Left ventricle myocardium superior (tissue), 1 donor: ENCODE measurements at regions not wholly inside any gene's neighbourhood (a gene's known extent, or its start where the extent isn't known, plus 50 kb on each side); places are given as distances from the start of the nearest gene placed in this dataset.
A peak's percentile ranks its signal among the peaks of the same experiment; 100 is the strongest.

Experiments
- ATAC-seq: fragments of 200-7000 bp; cut with Tn5 transposase; one replicate; pipeline ENCODE4 v1.9.1; 2020; ENCODE audit warnings: mild to moderate bottlenecking, moderate library complexity
- DNase-seq: peaks from one replicate; pipeline ENCODE4 v3.0.0-alpha.2; 2020
- intact Hi-C: fragments of 100-400 bp; cut with micrococcal nuclease; formaldehyde crosslinking; loops from one replicate; pipeline ENCODE4 v1.11.0; 2022
- donor health status: DM: no; HTN: yes; CAD: no; lungs with severe emphysema.

GRCh38 chr10:71038091-71038633 lies 149.8 kb upstream of the PCBD1 start:
- ATAC-seq, result no peak
- DNase-seq, result no peak
- intact Hi-C loops, result no loop called here

GRCh38 chr10:71038921-71039320 lies 150.6 kb upstream of the PCBD1 start:
- intact Hi-C loops, result no loop called here
- no peak for DNase-seq
- ATAC-seq, result no peak

- intact Hi-C loops, result no loop called here
- no peak for DNase-seq
- ATAC-seq, result no peak
Observed at GRCh38 chr10:71039551-71039950, 151.2 kb upstream of the PCBD1 start.

- ATAC-seq, result no peak
- intact Hi-C loops, result no loop called here
- no peak for DNase-seq
Observed at GRCh38 chr10:71040343-71040742, 152.0 kb upstream of the PCBD1 start.

- intact Hi-C loops, result no loop called here
- DNase-seq (no peak), ATAC-seq (peak; percentile 82)
Observed at GRCh38 chr10:71040846-71041605, 152.7 kb upstream of the PCBD1 start.

GRCh38 chr10:71042216-71042615 lies 153.9 kb upstream of the PCBD1 start:
- ATAC-seq (no peak), DNase-seq (no peak)
- intact Hi-C loops, result no loop called here

- intact Hi-C loops, result no loop called here
- ATAC-seq (no peak), DNase-seq (no peak)
Observed at GRCh38 chr10:71042699-71043098, 154.3 kb upstream of the PCBD1 start.

GRCh38 chr10:71043858-71044257 lies 155.5 kb upstream of the PCBD1 start:
- intact Hi-C loops, result no loop called here
- ATAC-seq (no peak), DNase-seq (no peak)

GRCh38 chr10:71044720-71045119 lies 156.4 kb upstream of the PCBD1 start:
- intact Hi-C loops, result no loop called here
- no peak for ATAC-seq
- DNase-seq, result no peak

- ATAC-seq (no peak), DNase-seq (peak; percentile 52)
- intact Hi-C loops, result no loop called here
Observed at GRCh38 chr10:71045204-71045809, 156.9 kb upstream of the PCBD1 start.

- intact Hi-C loops, result no loop called here
- no peak for ATAC-seq
Observed at GRCh38 chr10:71045936-71046335, 157.6 kb upstream of the PCBD1 start.

GRCh38 chr10:71046747-71047146 lies 158.4 kb upstream of the PCBD1 start:
- DNase-seq (no peak), ATAC-seq (no peak)
- intact Hi-C loops, result no loop called here

More at GRCh38 chr10:71045936-71046335, 157.6 kb upstream of the PCBD1 start:
- no peak for DNase-seq

GRCh38 chr10:71048971-71049615 lies 160.7 kb upstream of the PCBD1 start:
- no peak for DNase-seq

GRCh38 chr10:71049994-71050393 lies 161.6 kb upstream of the PCBD1 start:
- intact Hi-C loops, result no loop called here
- DNase-seq (no peak), ATAC-seq (no peak)

More at GRCh38 chr10:71048971-71049615, 160.7 kb upstream of the PCBD1 start:
- no peak for ATAC-seq
- intact Hi-C loops, result no loop called here

- ATAC-seq (no peak), DNase-seq (no peak)
- intact Hi-C loops, result no loop called here
Observed at GRCh38 chr10:71052076-71052660, 160.2 kb upstream of the UNC5B start.

- ATAC-seq (no peak), DNase-seq (no peak)
- intact Hi-C loops, result no loop called here
Observed at GRCh38 chr10:71052708-71053107, 159.7 kb upstream of the UNC5B start.

- intact Hi-C loops, result no loop called here
- no peak for DNase-seq
- no peak for ATAC-seq
Observed at GRCh38 chr10:71053169-71053895, 159.0 kb upstream of the UNC5B start.

GRCh38 chr10:71058308-71058707 lies 154.1 kb upstream of the UNC5B start:
- DNase-seq (no peak), ATAC-seq (no peak)
- intact Hi-C loops, result no loop called here
